ENCODE measurements at regions not wholly inside any gene's neighbourhood (a gene's known extent, or its start where the extent isn't known, plus 50 kb on each side); places are given as distances from the start of the nearest gene placed in this dataset.

DNA sequence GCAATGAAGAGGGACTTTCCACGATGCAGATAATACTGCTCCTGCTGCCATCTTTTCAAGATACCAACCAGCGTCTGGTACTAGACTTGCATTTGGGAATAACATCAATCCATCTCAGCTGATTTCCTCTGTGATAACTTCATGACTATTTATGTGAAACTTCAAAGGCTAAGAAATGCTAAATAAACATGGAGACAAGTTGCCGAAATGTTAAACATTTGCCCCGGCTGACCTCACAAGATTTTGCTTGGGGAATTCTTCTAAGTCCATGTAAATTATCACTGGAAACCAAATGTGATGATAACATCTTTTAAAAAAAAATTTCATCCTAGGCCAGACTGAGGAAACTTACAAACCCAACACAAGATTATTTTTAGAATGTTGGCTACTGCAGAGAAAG lies 185.8 kb upstream of the PRICKLE2 start:
- no peak overlapping the region for H3K27ac Mint-ChIP-seq
- no peaks in the 10 kb centered on the region for H3K4me1 Mint-ChIP-seq
- H3K27me3 Mint-ChIP-seq, result peaks cover 11% of the 10 kb centered on the region
- no peak overlapping the region for H3K4me3 Mint-ChIP-seq
- no peaks in the 10 kb centered on the region for H3K36me3 Mint-ChIP-seq
- H3K9me3 Mint-ChIP-seq, result no peaks in the 10 kb centered on the region

- Mint-ChIP-seq H3K27me3 (peaks cover 11% of the 10 kb centered on the region), H3K4me1 (no peaks in the 10 kb centered on the region), H3K4me3 (no peak overlapping the region), H3K27ac (no peak overlapping the region), H3K36me3 (no peaks in the 10 kb centered on the region), H3K9me3 (no peaks in the 10 kb centered on the region)
These were observed 185.0 kb upstream of the PRICKLE2 start for GRCh38 chr3:64410226-64410625.

DNA sequence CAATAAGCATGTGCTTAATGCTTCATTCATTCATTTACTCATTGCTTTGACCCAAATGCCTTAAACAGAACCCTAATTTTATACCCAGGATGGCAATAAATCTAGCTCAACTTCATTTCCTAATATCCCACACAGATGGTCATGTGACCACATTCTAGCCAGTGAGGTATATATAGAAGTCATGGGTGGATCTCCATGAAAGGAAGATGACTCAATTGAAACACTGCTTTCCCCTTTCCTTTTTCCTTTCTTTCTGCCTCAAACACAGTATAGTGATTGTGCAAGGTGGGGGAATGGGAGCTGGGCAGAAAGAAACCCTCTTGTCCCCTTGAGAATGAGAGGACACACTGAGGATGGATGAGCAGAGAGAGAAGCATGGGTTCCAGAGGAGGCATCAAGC lies 183.5 kb upstream of the PRICKLE2 start:
- Mint-ChIP-seq H3K4me3 (no peak overlapping the region), H3K36me3 (no peaks in the 10 kb centered on the region), H3K9me3 (no peaks in the 10 kb centered on the region), H3K27me3 (peaks cover 11% of the 10 kb centered on the region), H3K4me1 (no peaks in the 10 kb centered on the region), H3K27ac (no peak overlapping the region)

- Mint-ChIP-seq H3K27me3 (peaks cover 2% of the 10 kb centered on the region), H3K9me3 (no peaks in the 10 kb centered on the region), H3K4me3 (no peak overlapping the region), H3K36me3 (no peaks in the 10 kb centered on the region), H3K27ac (no peak overlapping the region), H3K4me1 (no peaks in the 10 kb centered on the region)
These were observed 181.0 kb upstream of the PRICKLE2 start for GRCh38 chr3:64406271-64406670.

GRCh38 chr3:64405211-64405835 lies 180.1 kb upstream of the PRICKLE2 start:
- Mint-ChIP-seq H3K27ac (no peak overlapping the region), H3K4me3 (no peak overlapping the region), H3K36me3 (no peaks in the 10 kb centered on the region)

GRCh38 chr3:64400706-64401105 lies 175.4 kb upstream of the PRICKLE2 start:
- Mint-ChIP-seq H3K27me3 (no peaks in the 10 kb centered on the region), H3K4me1 (no peaks in the 10 kb centered on the region), H3K36me3 (no peaks in the 10 kb centered on the region), H3K9me3 (no peaks in the 10 kb centered on the region), H3K27ac (no peak overlapping the region), H3K4me3 (no peak overlapping the region)

More at GRCh38 chr3:64405211-64405835, 180.1 kb upstream of the PRICKLE2 start:
- Mint-ChIP-seq H3K27me3 (peaks cover 2% of the 10 kb centered on the region), H3K4me1 (no peaks in the 10 kb centered on the region), H3K9me3 (no peaks in the 10 kb centered on the region)

- H3K36me3 Mint-ChIP-seq, result no peaks in the 10 kb centered on the region
- no peaks in the 10 kb centered on the region for H3K9me3 Mint-ChIP-seq
These were observed 174.0 kb upstream of the PRICKLE2 start for GRCh38 chr3:64399205-64399800.

GRCh38 chr3:64398476-64398875 lies 173.2 kb upstream of the PRICKLE2 start:
- H3K36me3 Mint-ChIP-seq, result no peaks in the 10 kb centered on the region
- H3K4me1 Mint-ChIP-seq, result no peaks in the 10 kb centered on the region
- H3K27me3 Mint-ChIP-seq, result no peaks in the 10 kb centered on the region
- no peak overlapping the region for H3K4me3 Mint-ChIP-seq
- H3K27ac Mint-ChIP-seq, result no peak overlapping the region
- no peaks in the 10 kb centered on the region for H3K9me3 Mint-ChIP-seq

More at GRCh38 chr3:64399205-64399800, 174.0 kb upstream of the PRICKLE2 start:
- no peaks in the 10 kb centered on the region for H3K27me3 Mint-ChIP-seq
- H3K27ac Mint-ChIP-seq, result no peak overlapping the region
- no peaks in the 10 kb centered on the region for H3K4me1 Mint-ChIP-seq
- H3K4me3 Mint-ChIP-seq, result no peak overlapping the region

GRCh38 chr3:64398006-64398405 lies 172.7 kb upstream of the PRICKLE2 start:
- no peaks in the 10 kb centered on the region for H3K4me1 Mint-ChIP-seq
- H3K27me3 Mint-ChIP-seq, result no peaks in the 10 kb centered on the region
- no peaks in the 10 kb centered on the region for H3K9me3 Mint-ChIP-seq
- no peak overlapping the region for H3K27ac Mint-ChIP-seq
- H3K4me3 Mint-ChIP-seq, result no peak overlapping the region
- H3K36me3 Mint-ChIP-seq, result no peaks in the 10 kb centered on the region

- Mint-ChIP-seq H3K27me3 (no peaks in the 10 kb centered on the region), H3K9me3 (no peaks in the 10 kb centered on the region), H3K4me3 (no peak overlapping the region), H3K4me1 (no peaks in the 10 kb centered on the region), H3K27ac (no peak overlapping the region), H3K36me3 (no peaks in the 10 kb centered on the region)
These were observed 172.3 kb upstream of the PRICKLE2 start for GRCh38 chr3:64397573-64397972.

GRCh38 chr3:64395490-64395889 lies 170.2 kb upstream of the PRICKLE2 start:
- Mint-ChIP-seq H3K4me3 (no peak overlapping the region), H3K27me3 (no peaks in the 10 kb centered on the region), H3K36me3 (no peaks in the 10 kb centered on the region), H3K9me3 (no peaks in the 10 kb centered on the region), H3K4me1 (no peaks in the 10 kb centered on the region), H3K27ac (no peak overlapping the region)

- Mint-ChIP-seq H3K27ac (no peak overlapping the region), H3K4me1 (no peaks in the 10 kb centered on the region), H3K36me3 (no peaks in the 10 kb centered on the region), H3K4me3 (no peak overlapping the region), H3K27me3 (no peaks in the 10 kb centered on the region), H3K9me3 (no peaks in the 10 kb centered on the region)
These were observed 167.9 kb upstream of the PRICKLE2 start for GRCh38 chr3:64393193-64393592.

GRCh38 chr3:64392001-64392400 lies 166.7 kb upstream of the PRICKLE2 start:
- H3K27me3 Mint-ChIP-seq, result no peaks in the 10 kb centered on the region
- no peaks in the 10 kb centered on the region for H3K9me3 Mint-ChIP-seq
- H3K4me3 Mint-ChIP-seq, result no peak overlapping the region
- no peaks in the 10 kb centered on the region for H3K4me1 Mint-ChIP-seq
- H3K27ac Mint-ChIP-seq, result no peak overlapping the region
- no peaks in the 10 kb centered on the region for H3K36me3 Mint-ChIP-seq

DNA sequence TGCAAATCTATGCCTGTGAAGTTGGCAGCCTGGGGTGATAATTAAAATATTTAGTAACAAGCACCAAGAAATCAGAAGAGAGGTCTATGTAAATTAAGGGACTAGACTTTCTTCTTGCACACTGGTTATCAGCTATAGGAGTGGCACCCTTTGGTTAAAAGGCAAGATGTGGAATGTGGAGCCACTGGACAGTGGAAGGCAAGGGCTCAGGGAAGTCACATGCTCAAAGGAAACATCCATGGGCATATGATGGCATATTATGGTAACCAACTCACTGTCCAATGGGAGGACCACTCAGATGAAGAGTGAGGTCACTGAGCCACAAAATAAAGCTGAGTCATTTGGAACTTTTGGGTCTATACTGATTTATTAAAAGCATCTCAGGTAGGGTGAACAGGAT lies 165.6 kb upstream of the PRICKLE2 start:
- H3K4me3 Mint-ChIP-seq, result no peak overlapping the region

DNA sequence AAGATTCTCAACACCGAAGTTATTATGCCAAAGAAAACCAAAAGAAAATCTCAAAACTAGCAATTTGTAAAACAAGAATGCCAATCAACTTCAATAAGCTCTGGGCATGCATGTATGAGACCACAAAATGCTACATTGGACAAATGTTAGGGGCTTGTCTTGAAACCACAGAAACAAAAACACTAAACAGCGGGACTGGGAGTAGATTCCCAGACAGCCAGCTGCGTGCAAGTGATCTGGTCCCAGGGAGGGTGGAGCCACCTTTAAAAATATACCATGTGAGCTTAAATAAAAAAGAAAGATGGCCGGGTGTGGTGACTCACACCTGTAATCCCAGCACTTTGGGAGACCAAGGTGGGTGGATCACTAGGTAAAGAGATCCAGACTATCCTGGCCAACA lies 163.6 kb upstream of the PRICKLE2 start:
- Mint-ChIP-seq H3K27me3 (peaks cover 5% of the 10 kb centered on the region), H3K9me3 (no peaks in the 10 kb centered on the region), H3K4me1 (no peaks in the 10 kb centered on the region), H3K4me3 (no peak overlapping the region), H3K36me3 (no peaks in the 10 kb centered on the region), H3K27ac (no peak overlapping the region)

More for the DNA sequence above, 165.6 kb upstream of the PRICKLE2 start:
- Mint-ChIP-seq H3K27ac (no peak overlapping the region), H3K36me3 (no peaks in the 10 kb centered on the region), H3K9me3 (no peaks in the 10 kb centered on the region), H3K4me1 (no peaks in the 10 kb centered on the region), H3K27me3 (peaks cover 3% of the 10 kb centered on the region)

GRCh38 chr3:64387688-64388087 lies 162.4 kb upstream of the PRICKLE2 start:
- H3K9me3 Mint-ChIP-seq, result no peaks in the 10 kb centered on the region
- H3K4me3 Mint-ChIP-seq, result no peak overlapping the region
- no peaks in the 10 kb centered on the region for H3K4me1 Mint-ChIP-seq
- peaks cover 5% of the 10 kb centered on the region for H3K27me3 Mint-ChIP-seq
- H3K27ac Mint-ChIP-seq, result no peak overlapping the region
- no peaks in the 10 kb centered on the region for H3K36me3 Mint-ChIP-seq

DNA sequence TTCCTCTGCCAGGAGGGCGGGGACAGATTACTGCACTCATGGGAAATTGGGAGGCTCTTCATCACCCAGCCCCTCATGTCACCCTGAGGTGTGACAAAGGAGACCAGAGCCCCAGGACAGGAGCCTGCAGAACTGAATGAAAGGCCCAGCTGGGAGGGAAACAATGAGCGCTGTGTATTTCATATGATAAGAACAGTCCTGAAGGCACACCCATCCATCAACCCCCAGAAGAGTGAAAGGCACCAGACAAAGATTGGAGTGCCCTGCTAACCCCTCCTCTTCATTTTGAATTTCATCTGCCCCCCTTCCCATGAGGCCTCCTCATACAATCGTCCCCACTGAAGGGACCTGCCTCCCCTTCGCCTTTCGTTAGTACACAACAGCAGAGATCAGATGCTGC lies 160.0 kb upstream of the PRICKLE2 start:
- Mint-ChIP-seq H3K4me3 (no peak overlapping the region), H3K4me1 (no peaks in the 10 kb centered on the region), H3K27ac (no peak overlapping the region), H3K36me3 (no peaks in the 10 kb centered on the region), H3K27me3 (peaks cover 5% of the 10 kb centered on the region), H3K9me3 (no peaks in the 10 kb centered on the region)

All from activated naive CD4-positive, alpha-beta T cell treated with anti-CD3 and anti-CD28 coated beads, Interleukin-2, amount 50 U/mL, for 24 hours (primary cell).